ENCODE measurements at regions not wholly inside any gene's neighbourhood (a gene's known extent, or its start where the extent isn't known, plus 50 kb on each side); places are given as distances from the start of the nearest gene placed in this dataset.

DNA sequence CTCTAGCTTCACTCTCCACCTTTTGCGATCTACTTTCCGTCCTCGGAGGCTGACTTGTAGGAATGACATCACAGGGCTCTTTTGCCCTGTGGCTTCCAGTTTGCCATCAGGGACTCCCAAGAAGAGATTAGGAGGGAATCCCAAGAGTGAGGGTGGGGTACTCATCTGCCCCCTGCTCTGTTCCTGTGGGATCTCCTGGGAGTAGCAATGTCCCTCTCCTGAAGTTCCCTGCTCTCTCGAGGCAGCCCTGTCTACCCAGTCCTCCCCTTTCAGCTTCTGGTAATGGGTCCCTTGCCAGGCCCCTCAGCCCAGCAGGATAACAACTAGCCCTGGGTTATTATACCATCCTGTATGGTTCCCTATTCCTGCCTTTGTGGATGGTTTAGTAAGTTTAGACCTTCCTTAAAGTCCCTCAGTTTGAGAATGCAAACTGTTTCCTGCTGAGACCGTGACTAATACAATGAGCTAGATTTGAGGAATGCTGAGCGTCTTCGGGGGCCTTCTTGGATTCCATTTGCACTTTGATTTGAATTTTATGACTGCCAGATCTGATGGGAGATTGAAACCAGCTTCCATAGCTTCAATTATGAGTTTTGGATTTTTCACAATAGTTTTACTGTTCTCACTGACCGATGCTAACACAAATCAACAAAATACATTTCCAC lies 73.7 kb upstream of the IPO5 start:
- TF ChIP-seq CTCF (IDR thresholded peaks at IDR 0.05), result no peak
- Histone ChIP-seq H3K4me3 (no peak overlapping the region), H3K4me1 (peaks cover 0 to 12% (median 0%) of the 10 kb centered on the region in 9 donors), H3K27me3 (peaks cover 0 to 6% (median 0%) of the 10 kb centered on the region in 7 donors), H3K9me3 (no peaks in the 10 kb centered on the region), H3K36me3 (no peaks in the 10 kb centered on the region), H3K27ac (no peak overlapping the region)
- DNase-seq (no peak), ATAC-seq (peak in 2 of 8 donors; percentile 52 to 60)
- WGBS, 2 donors, result 60 to 64% methylated on average over 8 of the region's 8 CpGs
- intact Hi-C loops (cut with DNase I), result no loop called here

GRCh38 chr13:97880311-97880675 lies 73.2 kb upstream of the IPO5 start:
- Histone ChIP-seq H3K4me3 (no peak overlapping the region), H3K27me3 (peaks cover 0 to 1% (median 0%) of the 10 kb centered on the region in 7 donors), H3K9me3 (no peaks in the 10 kb centered on the region), H3K4me1 (peaks cover 0 to 12% (median 0%) of the 10 kb centered on the region in 9 donors), H3K36me3 (no peaks in the 10 kb centered on the region), H3K27ac (peak overlapping the region in 1 of 10 donors; percentile 36)
- no peak for DNase-seq
- intact Hi-C loops (cut with DNase I), result no loop called here
- TF ChIP-seq CTCF (IDR thresholded peaks at IDR 0.05), result no peak
- no peak for ATAC-seq
- WGBS, 2 donors, result 77 to 81% methylated on average over 5 of the region's 5 CpGs

DNA sequence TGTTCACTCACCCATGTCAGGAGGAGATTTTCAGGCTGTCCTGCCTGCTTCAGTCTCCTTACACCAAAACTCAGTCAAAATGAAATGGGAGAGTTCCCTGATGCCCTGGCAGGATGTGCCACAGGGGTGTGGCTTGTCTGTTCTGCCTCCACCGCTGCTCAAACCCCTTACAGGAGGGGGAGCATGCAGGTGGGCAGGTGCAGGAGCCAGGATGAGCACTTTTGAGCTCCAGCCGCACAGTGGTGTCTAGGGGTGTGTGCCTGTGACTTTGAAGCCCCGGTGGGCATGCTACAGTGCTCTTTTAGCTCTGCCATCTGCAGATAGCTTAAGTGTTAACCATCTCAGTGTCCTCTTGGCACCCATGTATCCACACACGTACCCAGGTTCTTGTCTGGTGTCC lies 71.9 kb upstream of the IPO5 start:
- DNase-seq (no peak), ATAC-seq (no peak)
- no peaks in the 10 kb centered on the region for H3K36me3 ChIP-seq
- no peak for TF ChIP-seq CTCF (IDR thresholded peaks at IDR 0.05)
- no peaks in the 10 kb centered on the region for H3K27me3 ChIP-seq
- H3K4me3 ChIP-seq, result no peak overlapping the region
- whole genome bisulfite sequencing, 2 donors, result 89% methylated on average over 4 of the region's 4 CpGs
- intact Hi-C loops (cut with DNase I), result no loop called here
- no peaks in the 10 kb centered on the region for H3K9me3 ChIP-seq
- peaks cover 0 to 12% (median 0%) of the 10 kb centered on the region in 9 donors for H3K4me1 ChIP-seq
- no peak overlapping the region for H3K27ac ChIP-seq

DNA sequence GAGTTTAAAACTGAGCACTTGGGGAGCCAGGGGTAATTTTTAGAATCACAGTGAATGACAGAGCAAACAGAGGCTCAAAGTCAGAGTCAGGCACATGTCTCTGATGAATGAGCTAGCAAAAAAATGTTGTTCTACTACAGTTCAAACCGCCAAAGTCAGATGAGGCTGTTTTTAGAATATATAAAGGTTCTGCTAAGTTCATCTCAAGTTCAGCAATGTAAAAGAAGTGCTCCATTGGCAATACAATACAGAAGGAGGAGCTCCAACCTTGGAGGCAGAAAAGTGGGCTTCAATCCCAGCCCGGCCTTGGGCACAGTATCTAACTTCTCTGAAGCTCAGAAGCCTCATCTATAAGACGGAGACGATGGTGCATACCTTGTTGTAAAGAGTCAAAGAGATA lies 70.1 kb upstream of the IPO5 start:
- no peak overlapping the region for H3K27ac ChIP-seq
- peaks cover 0 to 12% (median 0%) of the 10 kb centered on the region in 9 donors for H3K4me1 ChIP-seq
- H3K27me3 ChIP-seq, result no peaks in the 10 kb centered on the region
- H3K4me3 ChIP-seq, result no peak overlapping the region
- no peaks in the 10 kb centered on the region for H3K9me3 ChIP-seq
- 67 to 73% methylated on average over 4 of the region's 4 CpGs for WGBS, 2 donors
- intact Hi-C loops (cut with DNase I), result no loop called here
- no peak for DNase-seq
- no peak for TF ChIP-seq CTCF (IDR thresholded peaks at IDR 0.05)
- peak in 1 of 8 donors; percentile 44 for ATAC-seq
- H3K36me3 ChIP-seq, result no peaks in the 10 kb centered on the region
